ENCODE measurements at regions not wholly inside any gene's neighbourhood (a gene's known extent, or its start where the extent isn't known, plus 50 kb on each side); places are given as distances from the start of the nearest gene placed in this dataset.

DNA sequence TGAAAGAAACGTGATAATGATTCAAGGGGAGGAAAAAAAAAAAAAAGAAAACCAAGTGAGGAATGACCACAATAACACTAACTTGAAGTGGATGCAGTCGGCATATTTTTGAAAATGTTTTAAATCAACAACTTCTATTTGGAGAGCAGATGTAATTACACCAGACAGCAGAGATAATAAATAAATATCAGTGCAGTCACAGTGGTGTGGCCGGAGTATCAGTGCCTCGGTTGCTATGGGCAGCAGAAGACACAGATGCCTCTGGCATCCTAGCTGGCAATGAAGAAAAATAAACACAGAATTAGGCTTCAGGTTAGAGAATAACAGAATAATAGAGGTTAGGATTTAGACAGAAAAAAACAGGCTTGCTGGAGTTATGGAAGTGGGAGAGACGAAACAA lies 888.3 kb downstream of the LTN1 start:
- dilution Hi-C loops (cut with MboI; ENCODE audit: extremely low pct_ligation_motif_present, low sequenced_read_pairs) (no loop called here), intact Hi-C loops (cut with micrococcal nuclease) (no loop called here)
- no peak overlapping the region for H2AFZ ChIP-seq (ENCODE audit: low read depth, low read length)
- no peak overlapping the region for H3K27ac ChIP-seq (ENCODE audit: insufficient read depth, low read depth, low read length)
- ChIA-PET POLR2A (no interaction called here), CTCF (no interaction called here)
- DNase-seq (ENCODE audit: low read depth, low spot score) = no peak
- no peak for FAIRE-seq
- H3K9ac ChIP-seq (replicated peaks; ENCODE audit: extremely low read depth, insufficient read depth, low read length) = no peak overlapping the region
- no peaks in the 10 kb centered on the region for H3K27me3 ChIP-seq (ENCODE audit: control insufficient read depth in 2 of 2, insufficient read depth in 2 of 2, low read length in 2 of 2)
- BruUV-seq (replicated peaks) = no TSS peak
- H3K36me3 ChIP-seq (ENCODE audit: control insufficient read depth in 2 of 2, extremely low read depth in 1 of 2, insufficient read depth in 2 of 2, low read length in 2 of 2) = no peaks in the 10 kb centered on the region
- H3K79me2 ChIP-seq (ENCODE audit: control insufficient read depth, insufficient read depth, low read length) = no peaks in the 10 kb centered on the region
- no peak overlapping the region for H3K4me2 ChIP-seq (ENCODE audit: insufficient read depth, low read length)
- no peaks in the 10 kb centered on the region for H3K9me1 ChIP-seq (replicated peaks; ENCODE audit: control insufficient read depth, extremely low read depth, insufficient read depth, low read length)
- peaks cover 16% of the 10 kb centered on the region for H3K4me1 ChIP-seq (ENCODE audit: control insufficient read depth, extremely low read depth, insufficient read depth, low read length)
- no peaks in the 10 kb centered on the region for H3K9me3 ChIP-seq (replicated peaks; ENCODE audit: control insufficient read depth, insufficient read depth, low read length)
- H4K20me1 ChIP-seq (replicated peaks; ENCODE audit: control insufficient read depth, extremely low read depth, insufficient read depth, low read length) = no peaks in the 10 kb centered on the region
- H3K4me3 ChIP-seq (replicated peaks in 1 of 3; ENCODE audit: insufficient read depth in 1 of 3, low read depth in 1 of 3, low read length in 3 of 3) = no peak overlapping the region
- TF ChIP-seq FOS (IDR thresholded peaks at IDR 0.05; ENCODE audit: borderline replicate concordance, insufficient read depth, low read length) = no peak
- TF ChIP-seq EZH2 (IDR thresholded peaks at IDR 0.05; ENCODE audit: borderline replicate concordance, low read depth, low read length, severe bottlenecking) = no peak
- TF ChIP-seq, protein P1, sequence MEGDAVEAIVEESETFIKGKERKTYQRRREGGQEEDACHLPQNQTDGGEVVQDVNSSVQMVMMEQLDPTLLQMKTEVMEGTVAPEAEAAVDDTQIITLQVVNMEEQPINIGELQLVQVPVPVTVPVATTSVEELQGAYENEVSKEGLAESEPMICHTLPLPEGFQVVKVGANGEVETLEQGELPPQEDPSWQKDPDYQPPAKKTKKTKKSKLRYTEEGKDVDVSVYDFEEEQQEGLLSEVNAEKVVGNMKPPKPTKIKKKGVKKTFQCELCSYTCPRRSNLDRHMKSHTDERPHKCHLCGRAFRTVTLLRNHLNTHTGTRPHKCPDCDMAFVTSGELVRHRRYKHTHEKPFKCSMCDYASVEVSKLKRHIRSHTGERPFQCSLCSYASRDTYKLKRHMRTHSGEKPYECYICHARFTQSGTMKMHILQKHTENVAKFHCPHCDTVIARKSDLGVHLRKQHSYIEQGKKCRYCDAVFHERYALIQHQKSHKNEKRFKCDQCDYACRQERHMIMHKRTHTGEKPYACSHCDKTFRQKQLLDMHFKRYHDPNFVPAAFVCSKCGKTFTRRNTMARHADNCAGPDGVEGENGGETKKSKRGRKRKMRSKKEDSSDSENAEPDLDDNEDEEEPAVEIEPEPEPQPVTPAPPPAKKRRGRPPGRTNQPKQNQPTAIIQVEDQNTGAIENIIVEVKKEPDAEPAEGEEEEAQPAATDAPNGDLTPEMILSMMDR (IDR thresholded peaks at IDR 0.05; ENCODE audit: extremely low read depth in 1 of 2, insufficient read depth in 1 of 2, low read depth in 1 of 2, low read length in 2 of 2) = no peak
- TF ChIP-seq POLR2A (IDR thresholded peaks at IDR 0.05; ENCODE audit: low read depth, low read length) = no peak

- no peaks in the 10 kb centered on the region for H3K9me3 ChIP-seq (replicated peaks; ENCODE audit: control insufficient read depth, insufficient read depth, low read length)
Measured at GRCh38 chr21:28100366-28100765, 892.3 kb downstream of the LTN1 start.

More at GRCh38 chr21:28100366-28100765, 892.3 kb downstream of the LTN1 start:
- no peak overlapping the region for H3K27ac ChIP-seq (ENCODE audit: insufficient read depth, low read depth, low read length)
- BruUV-seq (replicated peaks) = no TSS peak
- ChIA-PET CTCF (no interaction called here), POLR2A (no interaction called here)
- H3K9ac ChIP-seq (replicated peaks; ENCODE audit: extremely low read depth, insufficient read depth, low read length) = no peak overlapping the region
- H3K79me2 ChIP-seq (ENCODE audit: control insufficient read depth, insufficient read depth, low read length) = no peaks in the 10 kb centered on the region
- dilution Hi-C loops (cut with MboI; ENCODE audit: extremely low pct_ligation_motif_present, low sequenced_read_pairs) = no loop called here
- H3K4me3 ChIP-seq (replicated peaks in 1 of 3; ENCODE audit: insufficient read depth in 1 of 3, low read depth in 1 of 3, low read length in 3 of 3) = no peak overlapping the region
- no peaks in the 10 kb centered on the region for H3K9me1 ChIP-seq (replicated peaks; ENCODE audit: control insufficient read depth, extremely low read depth, insufficient read depth, low read length)
- no peak overlapping the region for H3K4me2 ChIP-seq (ENCODE audit: insufficient read depth, low read length)
- DNase-seq (ENCODE audit: low read depth, low spot score) (no peak), FAIRE-seq (no peak)
- no peaks in the 10 kb centered on the region for H4K20me1 ChIP-seq (replicated peaks; ENCODE audit: control insufficient read depth, extremely low read depth, insufficient read depth, low read length)
- peaks cover 2% of the 10 kb centered on the region for H3K4me1 ChIP-seq (ENCODE audit: control insufficient read depth, extremely low read depth, insufficient read depth, low read length)
- no peaks in the 10 kb centered on the region for H3K27me3 ChIP-seq (ENCODE audit: control insufficient read depth in 2 of 2, insufficient read depth in 2 of 2, low read length in 2 of 2)
- no peaks in the 10 kb centered on the region for H3K36me3 ChIP-seq (ENCODE audit: control insufficient read depth in 2 of 2, extremely low read depth in 1 of 2, insufficient read depth in 2 of 2, low read length in 2 of 2)
- TF ChIP-seq, protein P1 (IDR thresholded peaks at IDR 0.05; ENCODE audit: extremely low read depth in 1 of 2, insufficient read depth in 1 of 2, low read depth in 1 of 2, low read length in 2 of 2) = no peak
- TF ChIP-seq EZH2 (IDR thresholded peaks at IDR 0.05; ENCODE audit: borderline replicate concordance, low read depth, low read length, severe bottlenecking) (no peak), FOS (IDR thresholded peaks at IDR 0.05; ENCODE audit: borderline replicate concordance, insufficient read depth, low read length) (no peak), MYC (IDR thresholded peaks at IDR 0.05; ENCODE audit: low read depth, low read length) (no peak), MAX (IDR thresholded peaks at IDR 0.05; ENCODE audit: insufficient read depth, insufficient read length) (no peak), POLR2A (IDR thresholded peaks at IDR 0.05; ENCODE audit: low read depth, low read length) (no peak), POLR2AphosphoS5 (IDR thresholded peaks at IDR 0.05; ENCODE audit: insufficient read depth, low read depth, low read length) (no peak)
- intact Hi-C loops (cut with micrococcal nuclease) = no loop called here
- H2AFZ ChIP-seq (ENCODE audit: low read depth, low read length) = no peak overlapping the region
